ENCODE measurements at regions not wholly inside any gene's neighbourhood (a gene's known extent, or its start where the extent isn't known, plus 50 kb on each side); places are given as distances from the start of the nearest gene placed in this dataset.
"Not testable (repeated sequence)": the region's sequence is repeated elsewhere in the genome, so short reads cannot be mapped to it uniquely, and the experiment has no call there.

DNA sequence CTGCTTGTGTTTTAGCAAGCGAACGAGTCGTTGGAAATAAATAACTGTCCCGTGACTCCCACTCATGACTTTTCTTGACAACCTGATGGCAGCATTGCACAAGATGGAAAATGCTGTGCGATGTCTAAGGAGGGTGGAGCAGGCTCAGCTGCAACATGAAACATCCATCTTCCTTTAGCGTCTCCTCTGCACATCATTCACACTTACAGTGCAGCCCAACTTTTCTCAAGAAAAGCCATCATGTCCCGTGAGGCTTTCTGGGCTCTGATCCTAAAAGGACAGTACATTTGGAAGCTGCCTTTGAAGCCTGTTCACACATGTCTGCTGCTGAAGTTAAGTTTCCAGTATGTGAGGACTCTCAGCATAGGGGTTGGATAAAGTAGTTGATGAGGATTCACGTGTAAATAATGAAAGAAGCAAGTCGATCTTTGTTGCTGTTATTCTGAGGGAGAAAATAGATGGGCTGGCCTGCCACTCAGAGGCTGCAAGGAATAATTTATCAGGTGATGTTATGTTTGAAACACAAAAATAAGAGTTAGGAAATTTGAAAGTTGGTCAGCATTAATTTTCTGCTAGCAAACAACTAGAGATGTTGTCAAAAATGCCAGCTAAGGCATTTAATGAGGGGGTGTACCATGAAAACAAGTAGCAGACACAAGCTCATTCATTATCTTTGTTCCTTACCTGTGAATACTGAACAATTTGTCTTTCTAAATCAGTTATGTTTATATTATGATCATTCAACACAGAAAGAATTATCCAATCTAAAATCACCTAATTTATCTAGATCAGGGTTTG is 328.7 kb upstream of the ZFP42 start:
- Histone ChIP-seq H3K36me3 (ENCODE audit: control insufficient read depth, insufficient read depth, low read length) (no peaks in the 10 kb centered on the region), H3K27me3 (replicated peaks; ENCODE audit: control insufficient read depth, insufficient read depth, low read length) (no peaks in the 10 kb centered on the region), H3K4me3 (replicated peaks; ENCODE audit: low read depth, low read length) (no peak overlapping the region)
- DNase-seq (ENCODE audit: extremely low read depth, insufficient read length): no peak
- TF ChIP-seq, protein P1, sequence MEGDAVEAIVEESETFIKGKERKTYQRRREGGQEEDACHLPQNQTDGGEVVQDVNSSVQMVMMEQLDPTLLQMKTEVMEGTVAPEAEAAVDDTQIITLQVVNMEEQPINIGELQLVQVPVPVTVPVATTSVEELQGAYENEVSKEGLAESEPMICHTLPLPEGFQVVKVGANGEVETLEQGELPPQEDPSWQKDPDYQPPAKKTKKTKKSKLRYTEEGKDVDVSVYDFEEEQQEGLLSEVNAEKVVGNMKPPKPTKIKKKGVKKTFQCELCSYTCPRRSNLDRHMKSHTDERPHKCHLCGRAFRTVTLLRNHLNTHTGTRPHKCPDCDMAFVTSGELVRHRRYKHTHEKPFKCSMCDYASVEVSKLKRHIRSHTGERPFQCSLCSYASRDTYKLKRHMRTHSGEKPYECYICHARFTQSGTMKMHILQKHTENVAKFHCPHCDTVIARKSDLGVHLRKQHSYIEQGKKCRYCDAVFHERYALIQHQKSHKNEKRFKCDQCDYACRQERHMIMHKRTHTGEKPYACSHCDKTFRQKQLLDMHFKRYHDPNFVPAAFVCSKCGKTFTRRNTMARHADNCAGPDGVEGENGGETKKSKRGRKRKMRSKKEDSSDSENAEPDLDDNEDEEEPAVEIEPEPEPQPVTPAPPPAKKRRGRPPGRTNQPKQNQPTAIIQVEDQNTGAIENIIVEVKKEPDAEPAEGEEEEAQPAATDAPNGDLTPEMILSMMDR (IDR thresholded peaks at IDR 0.05; ENCODE audit: insufficient read depth, low read length, poor library complexity, severe bottlenecking): no peak

DNA sequence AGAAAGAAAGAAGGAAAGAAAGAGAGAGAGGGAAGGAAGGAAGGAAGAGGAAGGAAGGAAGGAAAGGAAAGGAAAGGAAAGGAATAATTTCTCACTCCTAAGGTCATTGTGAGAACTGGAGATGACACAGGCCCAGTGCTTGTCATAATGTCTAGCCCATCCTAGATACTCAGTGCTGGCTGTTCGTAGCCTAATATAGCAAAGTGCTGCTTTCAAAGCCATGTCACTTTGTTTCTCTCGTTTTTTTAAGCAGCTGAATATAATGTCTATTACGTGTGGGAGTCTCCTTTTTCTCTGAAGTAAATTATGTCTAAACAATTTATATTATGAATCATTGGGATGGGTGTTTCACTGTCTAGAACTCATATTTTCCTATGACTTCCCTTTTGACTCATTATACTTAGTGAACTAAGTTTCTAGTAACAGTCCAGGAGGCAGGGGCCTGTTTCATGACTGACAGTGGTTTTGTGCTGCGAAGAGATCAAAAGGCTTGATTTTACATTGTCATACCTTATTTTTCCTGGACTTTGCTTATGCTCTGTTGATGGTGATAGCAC is 327.0 kb upstream of the ZFP42 start:
- Histone ChIP-seq H3K27me3 (replicated peaks; ENCODE audit: control insufficient read depth, insufficient read depth, low read length) (no peaks in the 10 kb centered on the region), H3K36me3 (ENCODE audit: control insufficient read depth, insufficient read depth, low read length) (no peaks in the 10 kb centered on the region), H3K4me3 (replicated peaks; ENCODE audit: low read depth, low read length) (no peak overlapping the region)
- TF ChIP-seq, protein P1 (IDR thresholded peaks at IDR 0.05; ENCODE audit: insufficient read depth, low read length, poor library complexity, severe bottlenecking): no peak
- DNase-seq (ENCODE audit: extremely low read depth, insufficient read length): no peak

DNA sequence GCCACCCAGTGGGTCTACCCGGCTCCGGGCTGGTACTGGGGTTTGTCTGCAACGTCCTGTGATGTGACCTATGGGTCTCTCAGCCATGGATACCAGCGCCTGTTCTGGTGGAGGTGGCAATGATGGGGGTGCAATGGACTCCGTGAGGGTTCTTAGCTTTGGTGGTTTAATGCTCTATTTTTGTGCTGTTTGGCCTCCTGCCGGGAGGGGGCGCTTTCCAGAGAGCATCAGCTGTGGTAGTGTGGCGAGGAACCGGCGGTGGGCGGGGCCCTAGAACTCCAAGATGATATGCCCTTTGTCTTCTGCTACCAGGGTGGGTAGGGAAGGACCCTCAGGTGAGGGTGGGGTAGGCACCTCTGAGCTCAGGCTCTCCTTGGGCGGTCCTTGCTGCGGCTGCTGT is 324.1 kb upstream of the ZFP42 start:
- not testable (repeated sequence) for H3K27me3 ChIP-seq (replicated peaks; ENCODE audit: control insufficient read depth, insufficient read depth, low read length); H3K4me3 ChIP-seq (replicated peaks; ENCODE audit: low read depth, low read length); H3K36me3 ChIP-seq (ENCODE audit: control insufficient read depth, insufficient read depth, low read length); DNase-seq (ENCODE audit: extremely low read depth, insufficient read length)

DNA sequence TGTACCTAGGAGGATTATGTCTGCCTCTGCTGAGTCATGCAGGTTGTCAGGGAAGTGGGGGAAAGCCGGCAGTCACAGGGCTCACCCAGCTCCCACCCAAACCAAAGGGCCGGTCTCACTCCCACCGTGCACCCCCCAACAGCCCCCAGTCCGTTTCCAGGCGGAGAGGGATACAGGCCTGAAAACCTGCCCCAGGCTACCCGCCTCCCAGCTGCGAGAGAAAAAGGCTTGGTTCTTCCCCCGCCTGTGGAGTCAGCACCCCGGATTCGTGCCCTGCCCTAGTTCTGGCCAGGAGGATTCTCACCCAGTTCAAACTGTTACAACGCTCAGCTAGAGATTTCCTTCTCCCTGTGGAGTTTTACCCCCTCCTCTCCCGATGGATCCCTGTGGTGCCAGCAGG is 323.6 kb upstream of the ZFP42 start:
- not testable (repeated sequence) for DNase-seq (ENCODE audit: extremely low read depth, insufficient read length); H3K36me3 ChIP-seq (ENCODE audit: control insufficient read depth, insufficient read depth, low read length); H3K27me3 ChIP-seq (replicated peaks; ENCODE audit: control insufficient read depth, insufficient read depth, low read length); H3K4me3 ChIP-seq (replicated peaks; ENCODE audit: low read depth, low read length)

DNA sequence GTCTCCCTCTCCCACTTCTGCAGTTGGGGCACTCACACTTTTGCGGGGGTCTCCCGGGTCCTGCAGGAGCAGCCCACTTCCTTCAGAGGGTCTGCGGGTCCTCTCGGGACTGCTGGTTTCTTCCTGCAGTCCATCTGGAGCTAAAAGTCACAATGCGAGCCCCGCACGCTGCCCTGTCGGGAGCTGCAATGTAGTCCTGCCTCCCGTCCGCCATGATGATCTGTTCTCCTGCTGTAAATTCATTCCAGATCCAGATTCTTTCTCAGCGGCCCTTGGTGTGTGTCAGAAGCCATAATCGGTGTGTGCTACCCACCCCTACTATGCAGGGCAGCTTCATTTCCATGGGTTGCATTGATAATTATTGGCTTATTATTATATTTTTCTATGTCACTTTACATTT is 323.0 kb upstream of the ZFP42 start:
- not testable (repeated sequence) for H3K36me3 ChIP-seq (ENCODE audit: control insufficient read depth, insufficient read depth, low read length); H3K4me3 ChIP-seq (replicated peaks; ENCODE audit: low read depth, low read length); DNase-seq (ENCODE audit: extremely low read depth, insufficient read length); H3K27me3 ChIP-seq (replicated peaks; ENCODE audit: control insufficient read depth, insufficient read depth, low read length)

DNA sequence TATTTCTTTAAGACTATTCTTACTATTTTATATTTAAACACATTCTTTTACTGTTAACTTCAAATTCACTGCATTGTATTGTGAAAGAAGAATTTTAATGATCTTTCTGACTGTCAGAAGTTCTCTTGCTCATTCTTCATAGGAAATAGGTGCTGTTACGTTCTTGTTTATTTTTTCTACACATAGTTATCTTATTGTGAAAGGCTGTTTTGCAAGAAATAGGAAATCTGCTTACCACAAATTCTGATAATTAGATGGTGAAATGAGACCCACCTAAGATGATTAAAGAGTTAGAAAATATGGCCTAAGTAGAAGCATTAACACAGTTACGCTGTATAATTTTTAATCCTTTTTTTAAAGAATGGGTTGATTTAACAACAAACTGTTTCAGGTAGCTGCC is 316.1 kb upstream of the ZFP42 start:
- Histone ChIP-seq H3K4me3 (replicated peaks; ENCODE audit: low read depth, low read length) (no peak overlapping the region), H3K27me3 (replicated peaks; ENCODE audit: control insufficient read depth, insufficient read depth, low read length) (no peaks in the 10 kb centered on the region), H3K36me3 (ENCODE audit: control insufficient read depth, insufficient read depth, low read length) (no peaks in the 10 kb centered on the region)
- TF ChIP-seq, protein P1 (IDR thresholded peaks at IDR 0.05; ENCODE audit: insufficient read depth, low read length, poor library complexity, severe bottlenecking): no peak
- DNase-seq (ENCODE audit: extremely low read depth, insufficient read length): no peak

DNA sequence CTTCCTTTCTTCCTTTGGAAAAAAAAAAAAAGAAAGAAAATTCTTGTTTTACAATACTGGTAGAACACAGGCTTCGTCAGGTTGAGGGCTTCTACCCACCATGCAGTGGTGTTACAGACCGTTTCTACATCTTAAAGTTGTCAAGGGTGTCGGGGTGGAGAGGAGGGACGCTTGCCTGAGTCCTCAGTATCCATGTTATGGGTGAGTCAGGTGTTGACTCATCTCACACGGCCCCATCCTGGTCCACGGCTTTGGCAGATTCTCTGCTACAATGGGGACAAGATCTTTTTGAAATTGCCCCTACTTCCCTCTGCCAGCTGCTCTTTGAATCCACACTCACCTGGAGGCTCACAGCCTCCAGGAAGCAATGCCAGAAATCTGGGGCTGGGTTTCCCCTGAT is 310.3 kb upstream of the ZFP42 start:
- Histone ChIP-seq H3K27me3 (replicated peaks; ENCODE audit: control insufficient read depth, insufficient read depth, low read length) (no peaks in the 10 kb centered on the region), H3K36me3 (ENCODE audit: control insufficient read depth, insufficient read depth, low read length) (no peaks in the 10 kb centered on the region), H3K4me3 (replicated peaks; ENCODE audit: low read depth, low read length) (no peak overlapping the region)
- no peak for DNase-seq (ENCODE audit: extremely low read depth, insufficient read length)
- TF ChIP-seq, protein P1 (IDR thresholded peaks at IDR 0.05; ENCODE audit: insufficient read depth, low read length, poor library complexity, severe bottlenecking): no peak

Data from GM06990 (cell line).